ENCODE measurements at regions not wholly inside any gene's neighbourhood (a gene's known extent, or its start where the extent isn't known, plus 50 kb on each side); places are given as distances from the start of the nearest gene placed in this dataset.

DNA sequence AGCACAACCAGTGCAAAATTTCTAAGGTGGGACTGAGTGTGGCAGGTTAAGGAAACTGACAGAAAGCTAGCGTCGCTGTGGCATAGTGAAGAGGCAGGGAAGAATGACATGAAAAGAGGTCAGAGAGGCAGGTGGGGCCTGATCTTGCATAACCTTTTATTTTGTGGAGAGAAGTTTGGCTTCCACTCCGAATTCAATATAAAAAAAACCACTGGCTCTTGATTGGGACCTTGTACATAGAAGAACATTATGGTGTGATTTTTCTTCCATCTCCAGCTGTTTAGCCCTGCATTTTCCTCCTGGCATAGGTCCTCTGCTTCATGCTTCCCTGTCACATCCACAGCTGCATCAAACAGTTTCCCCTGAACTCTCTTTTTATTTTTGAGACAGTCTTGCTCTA, 170.5 kb upstream of the MEOX2 start:
- H3K27me3 ChIP-seq (replicated peaks; ENCODE audit: insufficient read depth, low read depth, low read length, poor library complexity), result no peaks in the 10 kb centered on the region
- peaks cover 32% of the 10 kb centered on the region for H3K4me1 ChIP-seq (ENCODE audit: insufficient read depth, low read length, poor library complexity, severe bottlenecking)
- CTCF ChIA-PET, result no interaction called here
- no peak for TF ChIP-seq EZH2 (IDR thresholded peaks at IDR 0.05; ENCODE audit: borderline replicate concordance, low read depth, low read length, poor library complexity, severe bottlenecking)
- TF ChIP-seq, protein P1, sequence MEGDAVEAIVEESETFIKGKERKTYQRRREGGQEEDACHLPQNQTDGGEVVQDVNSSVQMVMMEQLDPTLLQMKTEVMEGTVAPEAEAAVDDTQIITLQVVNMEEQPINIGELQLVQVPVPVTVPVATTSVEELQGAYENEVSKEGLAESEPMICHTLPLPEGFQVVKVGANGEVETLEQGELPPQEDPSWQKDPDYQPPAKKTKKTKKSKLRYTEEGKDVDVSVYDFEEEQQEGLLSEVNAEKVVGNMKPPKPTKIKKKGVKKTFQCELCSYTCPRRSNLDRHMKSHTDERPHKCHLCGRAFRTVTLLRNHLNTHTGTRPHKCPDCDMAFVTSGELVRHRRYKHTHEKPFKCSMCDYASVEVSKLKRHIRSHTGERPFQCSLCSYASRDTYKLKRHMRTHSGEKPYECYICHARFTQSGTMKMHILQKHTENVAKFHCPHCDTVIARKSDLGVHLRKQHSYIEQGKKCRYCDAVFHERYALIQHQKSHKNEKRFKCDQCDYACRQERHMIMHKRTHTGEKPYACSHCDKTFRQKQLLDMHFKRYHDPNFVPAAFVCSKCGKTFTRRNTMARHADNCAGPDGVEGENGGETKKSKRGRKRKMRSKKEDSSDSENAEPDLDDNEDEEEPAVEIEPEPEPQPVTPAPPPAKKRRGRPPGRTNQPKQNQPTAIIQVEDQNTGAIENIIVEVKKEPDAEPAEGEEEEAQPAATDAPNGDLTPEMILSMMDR (conservative IDR thresholded peaks at IDR 0.05; ENCODE audit: low read depth, low read length), result no peak
- POLR2A ChIA-PET (ENCODE audit: low non-redundant PET), result no interaction called here
- no peak for DNase-seq (ENCODE audit: low spot score)
- intact Hi-C loops (cut with micrococcal nuclease; ENCODE audit: unreplicated experiment), result no loop called here
- H3K27ac ChIP-seq (ENCODE audit: low read depth, low read length, poor library complexity, severe bottlenecking), result no peak overlapping the region
- H3K36me3 ChIP-seq (ENCODE audit: insufficient read depth, low read length, poor library complexity, severe bottlenecking), result no peaks in the 10 kb centered on the region
- no TSS peak for BruUV-seq (replicated peaks)
- H3K4me3 ChIP-seq (ENCODE audit: low read depth, low read length, poor library complexity, severe bottlenecking), result no peak overlapping the region
- no peaks in the 10 kb centered on the region for H3K9me3 ChIP-seq (ENCODE audit: low read depth, low read length, poor library complexity, severe bottlenecking)

DNA sequence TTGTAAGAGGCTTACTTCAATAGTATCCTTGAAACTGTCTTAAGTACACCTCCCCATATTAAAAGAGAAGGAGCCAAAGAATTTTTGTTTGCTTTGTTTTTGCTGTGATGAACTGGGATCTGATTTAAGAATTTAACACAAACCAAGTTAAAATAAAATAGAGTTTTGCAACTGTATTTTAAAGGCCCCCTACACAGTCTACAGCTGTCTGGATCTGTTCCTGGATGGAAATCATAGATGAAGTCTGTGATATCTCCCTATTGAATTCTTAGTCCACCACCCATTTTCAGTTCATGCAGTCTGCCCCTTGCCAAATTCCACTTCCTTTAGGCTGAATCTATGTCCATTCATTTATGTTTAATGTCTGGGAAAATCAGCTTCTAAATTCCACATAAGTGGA, 169.8 kb upstream of the MEOX2 start:
- Histone ChIP-seq H3K36me3 (ENCODE audit: insufficient read depth, low read length, poor library complexity, severe bottlenecking) (no peaks in the 10 kb centered on the region), H3K4me3 (ENCODE audit: low read depth, low read length, poor library complexity, severe bottlenecking) (no peak overlapping the region), H3K27me3 (replicated peaks; ENCODE audit: insufficient read depth, low read depth, low read length, poor library complexity) (peaks cover 5% of the 10 kb centered on the region), H3K4me1 (ENCODE audit: insufficient read depth, low read length, poor library complexity, severe bottlenecking) (peaks cover 35% of the 10 kb centered on the region), H3K9me3 (ENCODE audit: low read depth, low read length, poor library complexity, severe bottlenecking) (no peaks in the 10 kb centered on the region), H3K27ac (ENCODE audit: low read depth, low read length, poor library complexity, severe bottlenecking) (no peak overlapping the region)
- no peak for TF ChIP-seq EZH2 (IDR thresholded peaks at IDR 0.05; ENCODE audit: borderline replicate concordance, low read depth, low read length, poor library complexity, severe bottlenecking)
- TF ChIP-seq, protein P1 (conservative IDR thresholded peaks at IDR 0.05; ENCODE audit: low read depth, low read length), result no peak
- POLR2A ChIA-PET (ENCODE audit: low non-redundant PET), result no interaction called here
- CTCF ChIA-PET, result no interaction called here
- BruUV-seq (replicated peaks), result no TSS peak
- no peak for DNase-seq (ENCODE audit: low spot score)
- intact Hi-C loops (cut with micrococcal nuclease; ENCODE audit: unreplicated experiment), result no loop called here

- BruUV-seq (replicated peaks), result no TSS peak
- TF ChIP-seq, protein P1 (conservative IDR thresholded peaks at IDR 0.05; ENCODE audit: low read depth, low read length), result no peak
- TF ChIP-seq EZH2 (IDR thresholded peaks at IDR 0.05; ENCODE audit: borderline replicate concordance, low read depth, low read length, poor library complexity, severe bottlenecking), result no peak
- H3K4me3 ChIP-seq (ENCODE audit: low read depth, low read length, poor library complexity, severe bottlenecking), result no peak overlapping the region
- no peaks in the 10 kb centered on the region for H3K36me3 ChIP-seq (ENCODE audit: insufficient read depth, low read length, poor library complexity, severe bottlenecking)
- peaks cover 35% of the 10 kb centered on the region for H3K4me1 ChIP-seq (ENCODE audit: insufficient read depth, low read length, poor library complexity, severe bottlenecking)
- ChIA-PET CTCF (no interaction called here), POLR2A (ENCODE audit: low non-redundant PET) (no interaction called here)
- DNase-seq (ENCODE audit: low spot score), result peak; percentile 35
- H3K9me3 ChIP-seq (ENCODE audit: low read depth, low read length, poor library complexity, severe bottlenecking), result no peaks in the 10 kb centered on the region
- intact Hi-C loops (cut with micrococcal nuclease; ENCODE audit: unreplicated experiment), result no loop called here
- H3K27ac ChIP-seq (ENCODE audit: low read depth, low read length, poor library complexity, severe bottlenecking), result no peak overlapping the region
- peaks cover 6% of the 10 kb centered on the region for H3K27me3 ChIP-seq (replicated peaks; ENCODE audit: insufficient read depth, low read depth, low read length, poor library complexity)
Measured at GRCh38 chr7:15855525-15856109, 169.1 kb upstream of the MEOX2 start.

Measured in A673 (cell line).